ENCODE measurements at regions not wholly inside any gene's neighbourhood (a gene's known extent, or its start where the extent isn't known, plus 50 kb on each side); places are given as distances from the start of the nearest gene placed in this dataset.

DNA sequence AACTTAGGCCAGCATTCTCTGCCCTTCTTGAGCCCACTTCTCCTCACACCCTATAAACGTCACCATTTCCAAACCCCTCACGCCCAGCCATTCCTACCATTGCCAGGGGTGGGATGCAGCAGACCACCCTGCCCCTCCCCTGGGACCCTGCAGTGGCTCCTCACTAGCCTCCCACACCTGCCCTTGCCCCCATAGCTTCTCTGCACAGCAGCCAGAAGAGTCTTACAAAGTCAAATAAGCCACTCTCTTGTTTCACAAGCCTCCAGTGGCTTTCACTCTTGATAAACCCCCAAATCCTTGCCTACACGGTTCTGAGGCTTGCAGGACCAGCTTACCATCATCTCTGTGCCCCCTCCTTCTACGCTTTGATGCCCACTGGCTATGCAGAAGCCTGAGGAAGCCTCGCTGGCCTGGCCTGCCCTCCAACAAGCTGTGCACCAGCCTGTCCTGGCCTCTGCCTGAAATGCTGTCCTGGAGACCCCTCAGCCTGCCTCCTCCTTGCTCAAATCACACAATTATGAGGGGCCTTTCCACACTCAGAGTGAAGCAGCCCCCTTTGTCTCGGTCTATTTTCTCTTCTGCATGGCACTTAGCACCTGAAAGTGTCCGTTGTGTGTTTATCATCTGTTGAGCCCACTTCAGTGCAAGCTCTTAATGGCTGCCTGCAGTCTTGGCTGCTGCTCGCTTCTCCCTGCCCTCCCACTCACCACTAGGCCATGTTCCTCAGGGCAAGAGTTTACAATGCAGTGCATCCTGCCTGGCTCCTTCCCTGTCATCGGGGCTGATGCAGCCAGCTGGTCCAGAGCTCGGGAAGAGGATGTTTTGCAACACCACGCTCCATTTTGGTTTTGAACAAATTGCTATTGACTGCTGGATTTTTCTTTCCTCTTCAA lies 82.6 kb upstream of the RGPD5 start:
- TF ChIP-seq, protein P1, sequence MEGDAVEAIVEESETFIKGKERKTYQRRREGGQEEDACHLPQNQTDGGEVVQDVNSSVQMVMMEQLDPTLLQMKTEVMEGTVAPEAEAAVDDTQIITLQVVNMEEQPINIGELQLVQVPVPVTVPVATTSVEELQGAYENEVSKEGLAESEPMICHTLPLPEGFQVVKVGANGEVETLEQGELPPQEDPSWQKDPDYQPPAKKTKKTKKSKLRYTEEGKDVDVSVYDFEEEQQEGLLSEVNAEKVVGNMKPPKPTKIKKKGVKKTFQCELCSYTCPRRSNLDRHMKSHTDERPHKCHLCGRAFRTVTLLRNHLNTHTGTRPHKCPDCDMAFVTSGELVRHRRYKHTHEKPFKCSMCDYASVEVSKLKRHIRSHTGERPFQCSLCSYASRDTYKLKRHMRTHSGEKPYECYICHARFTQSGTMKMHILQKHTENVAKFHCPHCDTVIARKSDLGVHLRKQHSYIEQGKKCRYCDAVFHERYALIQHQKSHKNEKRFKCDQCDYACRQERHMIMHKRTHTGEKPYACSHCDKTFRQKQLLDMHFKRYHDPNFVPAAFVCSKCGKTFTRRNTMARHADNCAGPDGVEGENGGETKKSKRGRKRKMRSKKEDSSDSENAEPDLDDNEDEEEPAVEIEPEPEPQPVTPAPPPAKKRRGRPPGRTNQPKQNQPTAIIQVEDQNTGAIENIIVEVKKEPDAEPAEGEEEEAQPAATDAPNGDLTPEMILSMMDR (conservative IDR thresholded peaks at IDR 0.05; ENCODE audit: low read length) = no peak
- TF ChIP-seq EZH2phosphoT487 (IDR thresholded peaks at IDR 0.05; ENCODE audit: borderline replicate concordance) = no peak

Data from Loucy (cell line).